ENCODE measurements at regions not wholly inside any gene's neighbourhood (a gene's known extent, or its start where the extent isn't known, plus 50 kb on each side); places are given as distances from the start of the nearest gene placed in this dataset.

DNA sequence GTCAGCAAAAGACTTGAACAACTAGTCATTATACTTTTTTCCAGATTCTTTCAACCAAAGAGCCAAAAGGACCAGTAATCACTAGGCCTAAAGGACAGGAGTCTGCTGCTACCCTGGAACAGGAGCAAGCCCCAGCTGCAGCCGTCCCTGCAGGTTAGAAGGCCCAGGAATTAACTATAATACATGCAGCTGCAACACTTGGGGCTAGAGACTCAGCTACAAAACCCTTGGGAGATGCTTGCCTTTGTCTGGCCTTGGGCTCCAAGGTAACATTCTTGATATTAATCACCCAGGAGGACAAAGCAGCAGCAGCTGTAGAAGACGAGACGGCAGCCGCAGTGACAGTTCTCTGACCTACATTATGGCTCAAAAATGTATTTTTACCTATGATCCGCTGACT, 841.2 kb upstream of the ADGRL4 start:
- DNase-seq, result peak; percentile 31

DNA sequence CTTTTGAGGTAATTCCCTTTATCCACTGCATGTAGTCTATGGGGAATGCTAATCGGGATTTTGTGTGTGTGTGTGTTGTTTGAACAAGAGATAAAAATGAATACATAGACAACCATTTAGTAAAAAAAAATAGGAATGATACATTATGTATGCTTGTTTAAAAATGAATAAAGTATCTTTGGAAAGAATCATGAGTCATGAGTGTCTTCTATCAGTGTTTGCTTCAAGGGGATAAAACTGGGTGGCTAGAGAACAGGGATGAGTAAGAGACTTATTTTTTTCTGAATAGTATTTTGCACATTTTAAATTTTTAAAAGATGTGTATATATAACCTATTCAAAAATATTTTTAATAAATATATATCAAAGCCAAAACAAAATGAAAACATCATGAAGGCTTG, 839.4 kb upstream of the ADGRL4 start:
- DNase-seq, result no peak

DNA sequence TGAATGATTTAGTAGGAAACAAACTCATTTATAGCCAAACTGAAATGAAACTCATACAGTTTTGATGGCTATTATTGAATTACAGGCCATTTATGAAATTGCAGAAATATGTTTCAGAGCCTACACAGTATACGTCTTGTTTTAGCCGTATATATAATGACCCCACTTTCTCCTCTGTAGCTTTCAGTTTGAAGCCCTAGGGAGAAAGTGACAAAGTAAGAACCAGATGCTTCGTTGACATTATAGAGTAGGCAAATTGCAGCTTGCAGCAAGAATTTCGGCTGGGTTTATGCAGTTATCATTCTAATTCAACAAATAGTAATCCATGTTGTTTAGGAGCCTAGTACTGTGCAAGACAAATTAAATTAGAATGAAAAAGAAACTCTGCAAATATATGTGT, 836.3 kb upstream of the ADGRL4 start:
- no peak for DNase-seq

DNA sequence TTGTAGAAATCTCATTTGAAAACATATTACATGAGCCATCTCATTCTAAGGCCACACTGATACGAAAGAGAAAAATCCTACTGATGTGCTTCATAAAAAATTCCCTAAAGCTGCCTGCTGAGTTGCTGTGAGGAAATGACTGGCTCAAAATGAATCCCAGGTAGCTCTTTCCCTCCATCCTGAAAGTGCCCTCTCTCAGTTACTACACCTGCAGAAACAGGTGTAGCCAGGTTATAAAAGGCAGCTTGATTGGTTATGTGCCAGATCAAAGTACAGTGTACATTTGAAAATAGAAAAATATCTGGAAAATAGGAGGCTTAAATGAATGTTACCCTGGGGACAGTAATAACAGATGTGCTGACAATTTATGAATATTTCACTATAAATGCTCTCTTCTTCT, 833.4 kb upstream of the ADGRL4 start:
- no peak for DNase-seq

DNA sequence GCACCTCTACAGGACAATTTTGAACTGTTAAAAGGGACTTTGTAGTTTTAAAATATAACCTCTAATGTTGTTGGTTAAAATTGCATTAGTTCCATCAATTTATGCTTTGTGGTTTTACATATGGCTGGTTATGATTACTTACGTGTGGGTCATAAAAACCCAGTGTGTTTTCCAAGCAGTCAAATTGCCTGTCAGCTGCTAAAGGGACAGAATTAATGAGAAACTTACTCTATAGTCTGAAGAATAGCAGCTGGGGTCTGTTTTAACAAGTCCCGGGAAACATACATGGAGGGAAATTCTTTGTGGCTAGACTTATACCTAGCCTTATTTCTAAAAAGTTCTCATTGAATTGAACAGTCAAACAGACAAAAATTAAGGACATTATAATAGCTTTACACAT, 820.9 kb upstream of the ADGRL4 start:
- no peak for DNase-seq

DNA sequence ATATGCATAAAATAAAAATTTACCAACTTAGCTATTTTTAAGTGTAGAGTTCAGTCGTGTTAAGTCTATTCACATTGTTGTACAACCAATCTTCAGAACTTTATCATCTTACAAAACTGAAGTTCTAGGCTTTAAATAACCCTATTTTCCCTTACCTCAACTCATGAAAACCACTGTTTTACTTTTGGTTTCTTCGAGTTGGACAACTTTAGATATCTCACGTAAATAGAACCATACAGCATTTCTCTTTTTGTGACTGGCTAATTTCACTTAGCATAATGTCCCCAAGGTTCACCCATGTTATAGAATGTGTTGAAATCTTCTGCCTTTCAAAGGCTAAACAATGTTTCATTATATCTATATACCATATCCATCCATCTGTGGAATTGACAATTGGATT, 819.0 kb upstream of the ADGRL4 start:
- DNase-seq, result no peak

DNA sequence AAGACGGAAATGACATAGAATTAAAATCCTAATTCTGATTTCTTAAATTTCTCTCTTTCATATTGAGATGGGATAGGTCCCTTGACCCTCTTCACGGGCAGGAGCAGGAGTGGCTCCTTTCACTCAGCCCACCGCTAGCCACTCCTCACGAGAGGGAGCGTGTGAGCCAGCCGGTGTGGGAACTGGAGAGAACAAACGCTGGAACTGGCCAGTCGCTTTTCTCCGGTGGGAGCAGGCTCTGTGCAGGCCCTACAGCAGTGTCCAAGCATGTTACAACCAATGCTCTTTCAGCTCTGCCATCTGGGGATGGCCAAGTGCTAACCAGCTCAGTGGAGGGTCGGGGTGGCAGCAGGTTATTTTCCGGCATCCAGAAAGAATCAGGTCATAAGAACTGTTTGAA, 815.5 kb upstream of the ADGRL4 start:
- no peak for DNase-seq

DNA sequence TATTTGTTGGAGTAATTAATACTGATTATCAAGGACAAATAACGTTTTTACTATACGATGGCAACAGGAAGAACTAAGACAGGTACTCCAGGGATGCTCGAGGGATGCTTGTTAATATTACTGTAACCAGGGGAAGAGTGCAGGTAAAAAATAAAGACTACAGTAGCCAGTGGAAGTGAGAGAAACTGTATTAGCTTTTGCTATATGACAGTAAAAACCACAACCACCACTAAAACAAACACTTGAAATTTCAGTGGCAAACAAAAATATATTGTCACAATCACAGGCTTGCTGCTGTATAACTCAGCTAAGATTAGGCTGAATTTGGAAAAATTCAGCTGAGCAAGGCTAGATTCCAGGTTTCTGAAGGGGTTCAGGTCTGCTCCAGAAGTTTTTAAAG, 812.6 kb upstream of the ADGRL4 start:
- no peak for DNase-seq

DNA sequence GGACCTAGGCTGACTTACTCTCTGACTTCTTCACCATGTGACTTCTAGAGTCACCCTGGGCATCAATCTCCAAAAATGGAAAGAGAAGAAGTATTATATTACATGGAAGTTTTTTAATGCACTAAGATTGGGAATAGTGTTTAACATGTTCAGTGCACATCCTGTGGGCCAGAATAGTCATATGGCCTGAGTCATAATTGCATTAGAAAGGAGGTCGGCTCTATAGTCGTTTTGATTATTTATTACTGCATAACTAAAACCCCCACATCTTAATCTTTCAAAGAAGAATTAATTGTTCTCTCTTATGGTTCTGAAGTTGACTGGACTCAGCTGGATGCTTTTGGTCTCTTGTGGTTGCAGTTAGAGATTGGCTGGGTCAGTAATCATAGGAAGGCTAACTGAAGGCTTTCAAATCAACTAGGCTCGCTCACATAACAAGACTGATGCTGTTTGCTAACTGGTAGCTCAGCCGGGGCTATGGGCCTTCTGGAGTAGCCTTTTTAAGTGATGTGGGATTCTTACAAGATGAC, 810.6 kb upstream of the ADGRL4 start:
- DNase-seq, result no peak

DNA sequence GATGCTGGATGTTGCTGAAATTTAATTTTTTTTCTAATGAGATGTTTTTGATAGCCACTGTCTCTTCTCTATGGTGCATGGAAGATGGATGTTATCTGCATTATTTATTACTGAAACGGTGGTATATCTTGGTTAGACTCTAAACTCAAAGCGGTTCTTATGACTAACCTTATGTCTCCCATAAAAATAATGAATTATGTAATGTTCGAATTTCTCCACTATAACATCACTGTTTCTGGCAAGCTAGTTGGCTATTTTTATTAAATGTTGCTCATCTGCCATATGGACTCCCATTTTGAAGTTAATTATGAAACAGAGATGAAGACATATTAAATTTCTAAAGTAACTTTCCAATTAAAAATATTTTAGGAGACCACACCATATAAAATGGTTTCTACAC, 808.6 kb upstream of the ADGRL4 start:
- no peak for DNase-seq

DNA sequence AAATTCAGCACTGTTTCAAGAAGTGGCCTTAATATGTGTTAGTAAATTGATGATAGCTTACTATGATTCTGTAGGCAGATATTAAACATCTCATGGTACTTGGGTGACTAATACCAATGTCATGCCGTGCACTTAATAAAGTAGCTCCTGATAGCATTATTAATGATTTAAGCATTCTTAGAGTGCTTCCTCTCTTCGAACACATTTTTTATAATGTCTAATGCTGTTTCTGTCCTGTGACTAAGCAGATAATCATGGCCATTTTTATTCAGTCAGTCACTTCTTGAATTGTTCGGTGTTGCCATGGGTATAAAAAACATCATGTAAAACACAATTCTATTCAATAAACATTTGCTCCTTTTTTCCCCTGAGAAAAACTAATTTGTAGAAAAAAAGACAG, 804.6 kb upstream of the ADGRL4 start:
- DNase-seq, result no peak

DNA sequence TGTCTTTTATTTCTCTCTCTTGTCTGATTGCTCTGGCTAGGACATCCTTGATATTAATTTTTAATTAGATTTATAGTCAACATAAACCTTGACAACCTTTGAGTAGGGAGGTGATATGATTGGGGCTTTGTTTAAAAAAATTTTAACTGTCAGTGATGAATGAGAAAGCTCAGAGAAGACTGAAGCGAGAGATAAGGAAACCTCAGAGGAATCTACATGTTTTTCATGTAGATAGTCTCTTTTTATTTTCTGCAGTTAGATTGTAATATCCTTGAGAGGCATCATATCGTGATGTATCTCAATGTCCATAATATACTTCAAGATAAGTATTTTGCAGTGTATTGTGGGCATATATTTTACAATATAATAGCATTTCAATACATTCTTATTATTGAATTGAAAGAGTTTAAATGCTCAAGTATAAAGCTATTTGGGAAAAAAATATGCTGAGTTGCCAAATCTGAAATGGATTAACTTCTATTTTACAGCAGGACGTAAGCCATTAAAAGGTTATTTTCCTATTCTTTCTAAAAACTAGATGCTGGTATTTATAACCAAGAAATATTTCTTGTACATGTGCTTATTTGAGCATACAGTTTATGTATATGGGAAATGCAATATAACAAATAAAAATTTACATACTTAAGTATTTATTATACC, 802.4 kb upstream of the ADGRL4 start:
- DNase-seq, result no peak

DNA sequence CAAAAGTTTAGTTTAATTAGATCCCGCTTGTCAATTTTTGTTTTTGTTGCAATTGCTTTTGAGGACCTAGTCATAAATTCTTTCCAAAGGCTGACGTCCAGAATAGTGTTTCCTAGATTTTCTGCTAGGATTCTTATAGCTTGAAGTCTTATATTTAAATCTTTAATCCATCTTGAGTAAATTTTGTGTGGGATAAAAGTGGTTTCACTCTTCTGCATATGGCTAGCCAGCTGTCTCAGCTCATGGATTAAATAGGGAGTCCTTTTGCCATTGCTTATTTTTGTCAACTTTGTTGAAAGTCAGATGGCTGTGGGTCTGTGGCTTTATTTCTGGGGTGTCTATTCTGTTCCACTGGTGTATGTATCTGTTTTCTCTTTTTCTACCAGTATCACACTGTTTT, 801.3 kb upstream of the ADGRL4 start:
- DNase-seq, result no peak

DNA sequence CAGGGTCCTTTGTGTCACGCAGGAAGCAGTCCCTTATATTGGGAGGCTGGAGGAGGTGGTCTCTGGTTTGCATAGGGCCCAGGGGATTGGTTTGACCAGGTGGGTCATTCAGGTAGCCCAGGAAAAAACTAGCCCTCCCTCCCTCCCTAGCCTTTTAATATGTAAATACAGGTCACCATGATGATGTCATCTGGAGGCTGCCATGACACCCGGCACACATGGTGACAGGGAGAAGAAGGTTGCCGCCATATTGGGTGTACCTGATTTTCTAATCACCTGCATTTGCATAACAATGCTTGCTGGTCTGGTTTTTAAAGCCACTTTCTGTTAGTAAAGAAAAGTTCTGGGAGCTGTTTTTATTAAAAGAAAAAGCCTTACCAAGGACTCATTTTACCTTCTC, 791.0 kb upstream of the ADGRL4 start:
- DNase-seq, result no peak

DNA sequence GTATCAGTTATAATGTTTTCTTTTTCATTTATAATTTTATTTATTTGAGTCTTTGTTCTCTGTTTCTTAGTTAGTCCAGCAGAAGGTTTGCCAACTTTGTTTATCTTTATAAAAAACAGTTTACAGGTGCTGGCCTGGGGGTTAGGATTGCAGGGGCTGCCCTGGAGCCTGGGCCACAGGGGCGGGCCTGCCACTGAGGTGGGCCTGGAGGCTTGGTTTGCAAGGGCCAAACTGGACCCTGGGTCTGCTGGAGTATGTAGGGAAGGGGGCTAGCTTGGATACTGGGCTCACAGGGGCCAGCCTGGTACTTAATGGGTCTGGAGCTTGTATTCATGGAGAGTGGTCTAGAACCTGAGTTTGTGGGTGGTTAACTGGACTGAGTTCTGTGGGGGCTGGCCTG, 789.9 kb upstream of the ADGRL4 start:
- DNase-seq, result no peak

DNA sequence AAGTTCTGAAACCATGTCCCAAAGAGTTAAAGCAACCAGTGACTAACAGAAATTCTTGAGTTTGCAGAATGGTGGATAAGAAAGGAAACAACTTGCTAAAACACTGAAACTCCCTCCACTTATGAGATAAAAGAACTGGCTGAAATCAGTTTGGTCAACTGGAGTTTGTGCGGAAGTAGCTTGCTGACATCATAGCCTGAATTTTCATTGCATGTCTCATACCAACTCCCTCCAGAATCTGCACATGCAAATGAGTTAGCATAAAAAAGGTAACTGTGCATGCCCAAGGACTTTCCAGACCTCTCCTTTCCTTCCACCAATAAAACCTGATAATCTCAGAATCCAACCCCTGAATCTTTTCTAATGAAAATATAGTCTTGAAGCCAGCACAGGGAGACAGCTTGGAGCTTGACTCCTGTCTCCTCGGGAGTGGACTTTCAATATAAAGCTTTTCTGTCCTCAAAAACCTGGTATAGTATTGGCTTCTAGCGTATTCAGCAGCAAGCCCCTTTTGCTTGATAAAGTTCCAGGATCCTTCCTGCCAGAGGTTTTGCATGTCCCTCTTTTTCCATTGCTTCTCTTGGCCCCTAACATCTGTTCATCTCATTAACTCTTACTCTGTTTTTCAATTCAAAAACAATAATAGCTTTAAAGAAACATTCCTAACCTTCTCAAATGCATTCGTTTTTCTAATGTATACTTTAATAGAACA, 785.8 kb upstream of the ADGRL4 start:
- no peak for DNase-seq

DNA sequence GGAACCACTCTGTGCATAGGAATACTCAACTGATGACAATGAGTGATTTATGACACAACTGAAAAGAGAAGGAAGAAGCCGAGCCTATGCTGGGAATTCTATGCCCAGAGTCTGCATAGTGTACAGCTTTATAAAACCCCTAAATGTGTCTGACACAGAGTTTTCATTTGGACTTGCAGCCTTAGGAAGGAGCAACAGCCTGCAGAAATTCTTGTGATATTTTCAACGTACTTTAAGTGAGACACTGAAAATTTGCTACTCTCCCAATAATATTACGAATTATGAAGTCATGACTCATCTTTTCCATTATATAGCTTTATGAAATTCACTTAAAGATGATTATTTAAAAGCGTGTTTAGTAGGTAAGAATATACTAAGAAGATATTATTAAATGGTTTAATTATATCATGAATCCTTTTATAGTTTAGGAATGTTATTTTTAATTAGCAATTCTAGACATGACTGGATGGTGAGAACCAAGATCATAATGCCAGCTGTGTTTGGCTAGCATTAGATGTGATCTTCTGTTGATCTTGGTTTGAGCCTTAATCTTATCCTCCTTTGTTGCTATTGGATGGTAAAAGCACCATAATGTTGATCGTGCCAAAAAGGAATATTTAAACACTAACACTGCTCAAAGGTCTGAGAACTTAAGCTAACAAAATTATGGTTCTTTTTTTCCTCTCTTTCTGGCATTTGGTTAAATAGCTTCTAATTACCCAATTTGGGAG, 785.1 kb upstream of the ADGRL4 start:
- no peak for DNase-seq

DNA sequence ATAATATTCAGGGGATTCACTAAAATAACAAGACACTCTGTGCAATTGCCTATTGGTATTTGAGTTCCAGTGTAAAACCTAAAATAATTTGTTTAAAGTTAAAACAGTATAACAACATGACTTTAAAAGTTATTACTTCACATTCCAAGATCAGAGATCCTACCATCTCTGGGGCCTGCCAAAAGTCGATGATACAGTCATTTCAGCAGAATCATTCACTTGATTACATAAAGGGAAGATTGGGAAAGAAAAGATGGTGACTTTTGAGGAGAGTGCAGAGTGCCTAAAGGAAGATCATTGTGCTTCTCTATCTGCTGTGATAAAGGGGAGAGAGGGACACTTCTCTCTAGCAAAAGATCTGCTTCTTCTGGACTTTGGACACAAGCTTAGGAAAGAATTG, 784.4 kb upstream of the ADGRL4 start:
- no peak for DNase-seq

DNA sequence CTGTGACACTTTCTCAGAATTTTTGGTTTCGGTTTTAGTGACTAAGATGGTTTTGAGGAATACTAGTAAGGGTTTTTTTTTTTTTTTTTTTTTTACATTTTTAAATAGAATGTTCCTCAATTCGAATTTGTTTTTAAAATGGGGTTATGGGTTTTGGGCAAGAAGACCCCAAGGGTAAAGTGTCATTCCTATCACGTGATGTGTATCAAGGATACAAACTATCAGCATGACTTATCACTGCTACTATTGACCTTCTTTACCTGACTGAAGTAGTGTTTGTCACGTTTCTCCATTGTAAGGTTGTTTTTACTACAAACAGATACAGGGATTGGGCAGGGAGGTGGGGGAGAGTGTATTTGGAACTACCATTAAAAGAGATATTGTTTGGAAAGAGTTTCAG, 781.1 kb upstream of the ADGRL4 start:
- DNase-seq, result no peak

DNA sequence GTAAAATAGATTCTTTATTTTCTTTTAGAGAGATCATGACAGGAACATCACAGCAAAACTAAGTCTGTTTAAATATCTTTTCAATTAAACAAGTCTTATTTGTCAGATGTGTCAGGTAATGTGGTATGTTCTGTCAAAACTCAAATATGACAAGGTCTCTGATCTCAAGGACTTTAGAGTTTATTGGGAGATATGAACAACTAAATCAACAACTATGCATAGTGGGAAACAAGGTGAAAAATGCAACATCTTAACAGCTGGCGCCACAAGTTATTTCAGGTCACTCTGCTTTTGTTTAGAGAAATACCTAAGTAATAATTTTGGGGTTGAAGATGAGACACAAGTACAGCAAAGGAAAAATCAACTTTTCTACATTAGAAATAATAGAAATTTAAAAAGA, 779.4 kb upstream of the ADGRL4 start:
- DNase-seq, result no peak

DNA sequence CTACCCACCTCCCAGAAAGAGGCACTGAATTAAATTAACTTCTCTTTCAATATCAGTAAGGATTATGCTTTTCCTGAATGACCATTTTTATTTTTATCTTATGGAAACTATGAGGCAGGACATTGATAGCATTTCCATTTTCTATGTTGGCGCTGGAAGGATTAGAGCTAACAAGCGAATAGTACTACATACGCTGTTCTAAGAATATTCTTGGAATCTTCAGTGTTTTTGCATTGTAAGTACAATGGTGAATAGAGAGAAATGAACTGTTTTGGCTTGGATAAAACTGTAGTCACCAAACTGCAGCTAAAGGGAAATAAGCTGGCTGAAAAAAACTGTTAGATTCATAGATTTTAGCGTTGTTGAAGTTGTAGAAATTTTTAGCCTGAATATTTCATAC, 779.0 kb upstream of the ADGRL4 start:
- DNase-seq, result no peak

DNA sequence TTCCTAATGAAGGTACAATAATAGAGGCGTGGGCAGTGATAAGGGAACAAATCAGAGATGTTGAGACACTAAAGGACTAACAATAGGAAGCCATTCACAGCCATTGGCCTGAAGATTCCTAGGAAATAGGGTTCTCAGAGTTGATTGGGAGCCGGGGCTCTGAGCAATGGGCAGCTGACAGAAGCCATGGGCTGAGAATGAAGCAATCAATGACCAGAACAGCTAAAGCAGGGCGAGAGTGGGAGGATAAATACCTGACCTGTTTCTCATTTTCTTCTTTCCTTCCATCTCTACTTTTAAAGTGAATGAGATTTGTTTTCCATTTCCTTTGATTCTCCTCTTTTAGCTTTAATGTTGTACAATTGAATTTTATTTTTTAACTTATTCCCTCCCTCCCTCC, 774.7 kb upstream of the ADGRL4 start:
- DNase-seq, result no peak

DNA sequence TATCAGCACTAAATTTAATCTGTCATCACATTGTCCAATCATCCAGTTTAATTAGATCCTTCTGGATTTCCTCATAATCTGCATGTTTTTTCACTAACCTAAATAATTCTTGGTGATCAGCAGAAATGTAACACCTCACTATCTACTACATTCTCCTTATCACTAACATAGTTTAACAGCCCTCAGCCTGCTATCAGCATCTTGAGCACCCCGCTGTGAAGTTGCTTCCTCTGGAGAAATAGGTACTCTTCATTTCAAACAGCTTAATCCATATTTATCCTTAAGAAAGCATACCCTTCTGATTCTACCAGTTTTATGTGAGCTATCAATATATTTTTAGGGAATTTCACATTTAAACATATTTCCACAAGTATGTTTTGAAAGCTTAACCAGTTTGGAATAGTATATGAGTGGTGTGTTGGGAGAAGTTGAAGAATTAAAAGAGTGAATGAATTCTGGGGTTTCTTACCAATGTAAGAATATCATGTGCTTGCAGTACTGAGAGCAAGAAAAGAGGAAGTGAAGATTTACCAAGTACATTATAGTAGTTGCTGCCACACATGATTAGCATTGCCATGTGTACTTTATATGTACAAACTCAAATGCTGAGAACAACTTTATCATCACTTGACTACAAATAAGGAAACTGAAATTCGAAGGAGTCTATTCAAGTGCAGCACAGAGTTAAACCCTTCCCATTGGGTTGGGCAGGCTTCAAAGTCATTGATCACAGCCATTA, 771.1 kb upstream of the ADGRL4 start:
- no peak for DNase-seq

DNA sequence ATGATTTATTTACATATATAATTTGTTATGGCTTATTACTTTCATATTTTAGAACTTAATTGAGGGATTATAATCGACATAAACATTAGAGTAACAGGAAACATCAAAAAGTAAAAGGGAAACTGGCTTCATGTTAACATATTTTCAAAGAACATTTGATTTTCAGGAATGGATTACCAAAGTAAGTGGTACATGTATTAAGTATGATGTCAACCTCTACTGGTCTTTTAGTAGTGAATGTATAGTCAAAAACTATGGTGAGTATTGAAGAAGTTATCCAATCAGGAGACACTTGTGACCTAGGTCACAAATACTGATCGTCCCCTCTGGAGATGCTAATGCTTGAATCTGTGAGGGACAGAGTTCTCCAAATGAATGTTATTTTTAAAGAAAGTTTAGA, 768.9 kb upstream of the ADGRL4 start:
- DNase-seq, result no peak

Data from NCI-H345 (cell line).